Stimulated activated naive CD8-positive, alpha-beta T cell treated with anti-CD3 and anti-CD28 coated beads, Interleukin-15, Interleukin-2, amounts not matched to agents 100 U/mL and 50 U/mL, for 24 hours (primary cell): ENCODE measurements at regions not wholly inside any gene's neighbourhood (a gene's known extent, or its start where the extent isn't known, plus 50 kb on each side); places are given as distances from the start of the nearest gene placed in this dataset.
"Not testable (repeated sequence)": the region's sequence is repeated elsewhere in the genome, so short reads cannot be mapped to it uniquely, and the experiment has no call there.

Source experiments
- ATAC-seq: fragments of 150-1000 bp; cut with Tn5 transposase; one replicate; pipeline ENCODE4 v1.10.0; 2021
- DNase-seq: peaks from one replicate; pipeline ENCODE4 v3.0.0; 2021

DNA sequence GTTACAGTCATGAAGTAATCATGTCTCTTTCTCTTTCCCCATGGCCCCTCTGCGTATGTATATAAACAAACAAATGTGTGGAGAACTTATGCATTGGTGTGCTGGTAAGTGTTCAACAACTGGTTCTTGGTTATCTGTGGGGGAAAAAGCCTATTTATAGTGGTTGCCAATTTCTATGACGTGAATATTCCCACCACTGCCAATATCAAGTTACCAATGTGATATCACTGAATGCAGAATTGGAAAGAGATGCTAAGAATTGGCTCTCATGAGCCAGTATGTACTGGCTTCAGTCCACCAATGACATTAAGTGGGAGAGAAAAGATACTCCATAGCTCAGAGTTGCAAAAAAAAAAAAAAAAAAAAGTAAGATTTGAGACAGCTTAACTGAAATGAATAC is 399.7 kb downstream of the REEP3 start:
- no peak for DNase-seq
- no peak for ATAC-seq

DNA sequence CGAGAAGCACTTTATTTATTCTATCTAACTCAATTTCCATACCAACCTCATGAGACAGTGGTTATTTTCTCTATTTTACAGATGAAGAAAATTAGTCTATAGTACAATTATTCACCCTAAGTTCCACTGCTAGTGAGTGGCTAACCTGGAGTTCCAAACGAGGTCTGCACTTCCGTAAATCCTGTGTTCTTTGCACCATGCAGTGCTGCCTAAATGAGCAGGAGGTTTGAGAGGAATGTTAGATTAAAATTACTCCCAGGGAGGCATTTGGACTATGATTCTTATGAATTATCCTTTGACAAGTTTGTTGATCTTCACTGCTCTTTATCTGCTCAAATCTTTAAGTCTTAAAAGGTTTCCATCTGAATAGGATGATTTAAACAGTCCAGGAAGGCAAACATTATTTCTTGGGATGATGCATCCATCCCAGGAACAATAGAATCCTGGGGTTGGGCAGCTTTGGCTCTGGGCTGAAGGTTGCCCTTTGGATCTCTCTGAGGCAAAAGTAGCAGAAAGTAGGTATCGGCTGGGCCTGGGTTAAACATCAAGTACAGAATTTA is 400.8 kb downstream of the REEP3 start:
- ATAC-seq: no peak

DNA sequence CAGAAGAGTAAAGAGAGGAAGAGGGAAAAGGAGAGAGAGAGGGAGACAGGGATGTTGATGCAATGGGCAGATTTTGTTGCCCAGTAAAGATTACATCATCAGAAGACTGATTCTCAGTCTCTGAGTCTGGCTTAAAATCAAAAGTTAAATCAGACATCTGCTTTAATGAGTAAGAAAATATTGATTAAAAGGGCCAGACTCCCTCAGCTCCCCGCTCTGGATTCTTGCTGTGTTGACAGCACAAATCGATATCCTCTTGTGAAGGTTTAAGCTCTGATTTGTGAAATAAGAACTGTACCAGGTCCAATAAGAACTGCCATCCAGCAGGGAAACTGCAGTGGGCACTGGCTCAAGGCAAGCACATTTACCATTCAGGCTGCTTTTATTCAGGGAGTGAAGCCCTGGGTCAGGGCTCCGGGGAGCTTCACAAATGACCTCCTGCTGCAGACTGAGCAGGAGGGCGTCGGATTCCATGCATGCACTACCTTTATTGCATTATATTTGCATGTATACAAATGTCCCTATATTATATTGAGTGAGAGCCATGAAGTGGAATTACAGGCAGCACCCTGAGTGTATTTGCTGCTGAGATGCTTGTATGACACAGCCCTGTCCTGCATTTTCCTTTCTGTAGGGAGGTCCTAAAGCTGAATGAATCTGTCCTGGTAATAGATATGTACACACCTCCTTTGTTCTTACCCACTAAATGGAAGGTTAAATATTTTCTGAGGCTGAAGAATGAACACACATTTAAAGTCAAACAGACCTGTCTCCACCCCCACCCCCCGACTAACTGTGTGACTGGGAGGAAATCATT is 401.5 kb downstream of the REEP3 start:
- ATAC-seq: no peak
- DNase-seq: no peak

More for the DNA sequence above, 400.8 kb downstream of the REEP3 start:
- no peak for DNase-seq

DNA sequence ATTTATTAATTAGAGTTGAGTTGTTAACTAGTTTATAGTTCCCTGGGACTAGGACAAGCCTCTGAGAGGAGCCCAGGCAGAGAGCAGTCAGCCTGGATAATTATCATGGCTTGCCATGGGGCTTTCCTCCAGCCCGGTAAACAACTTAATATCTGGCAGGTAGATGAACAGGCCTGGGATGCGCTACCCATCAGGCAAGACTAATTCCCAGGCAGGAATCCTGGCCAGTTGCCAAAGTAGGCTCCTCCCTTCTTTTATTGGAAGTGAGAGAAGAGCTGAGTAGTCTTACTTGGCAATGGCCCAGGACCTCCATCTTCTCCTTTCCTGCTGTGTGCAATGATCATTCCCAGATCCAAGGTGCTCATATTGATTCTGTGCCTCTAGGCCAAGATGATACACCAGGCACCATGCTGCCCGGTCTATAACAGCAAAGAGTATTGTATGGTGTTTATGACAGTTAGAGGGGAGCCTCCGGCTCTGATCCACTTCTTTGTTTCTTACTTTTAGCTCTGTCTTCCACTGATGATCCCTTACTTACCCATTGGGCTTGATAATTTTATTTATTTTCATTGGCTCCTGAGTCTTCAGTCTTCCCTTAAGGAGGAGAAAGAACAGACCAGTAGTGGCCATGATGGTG is 408.7 kb downstream of the REEP3 start:
- no peak for ATAC-seq
- no peak for DNase-seq

DNA sequence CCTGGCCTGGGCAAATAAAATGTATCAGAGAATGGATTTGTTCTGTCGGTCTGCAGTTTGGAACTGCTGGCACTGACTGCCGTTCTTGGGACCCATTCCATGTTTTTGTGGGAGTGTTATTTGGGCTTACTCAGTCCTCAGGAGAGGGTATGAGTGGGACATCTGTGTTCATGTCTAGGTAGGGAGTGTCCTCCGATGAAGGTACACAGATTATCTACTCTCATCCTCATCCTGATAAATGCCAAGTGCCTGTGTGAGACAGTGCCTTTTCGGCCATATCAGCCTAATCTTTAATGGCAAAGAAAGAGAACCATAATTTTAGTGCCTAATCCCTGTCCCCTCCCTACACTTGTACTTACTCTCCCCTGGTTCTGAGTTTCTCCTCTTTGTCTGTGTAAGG is 409.4 kb downstream of the REEP3 start:
- DNase-seq (no peak), ATAC-seq (no peak)

DNA sequence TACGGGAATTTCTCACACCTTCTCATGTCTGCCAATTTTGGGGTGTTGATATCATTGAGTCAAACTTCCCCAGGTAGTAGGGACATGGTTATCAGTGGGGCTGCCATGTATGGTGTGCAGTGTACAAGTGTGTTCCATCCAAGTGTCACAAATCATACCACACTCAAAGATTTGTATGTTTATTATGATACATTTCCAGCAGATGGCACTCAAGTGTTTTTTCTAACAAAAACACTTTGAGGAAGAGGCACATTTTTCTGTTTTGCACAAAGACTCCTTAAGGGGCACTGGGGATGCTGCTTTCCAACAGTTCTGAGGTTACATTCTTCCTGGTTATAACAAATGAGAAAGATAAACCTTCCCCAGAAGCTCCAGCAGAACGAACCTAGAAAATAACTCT is 414.5 kb downstream of the REEP3 start:
- ATAC-seq (no peak), DNase-seq (no peak)

DNA sequence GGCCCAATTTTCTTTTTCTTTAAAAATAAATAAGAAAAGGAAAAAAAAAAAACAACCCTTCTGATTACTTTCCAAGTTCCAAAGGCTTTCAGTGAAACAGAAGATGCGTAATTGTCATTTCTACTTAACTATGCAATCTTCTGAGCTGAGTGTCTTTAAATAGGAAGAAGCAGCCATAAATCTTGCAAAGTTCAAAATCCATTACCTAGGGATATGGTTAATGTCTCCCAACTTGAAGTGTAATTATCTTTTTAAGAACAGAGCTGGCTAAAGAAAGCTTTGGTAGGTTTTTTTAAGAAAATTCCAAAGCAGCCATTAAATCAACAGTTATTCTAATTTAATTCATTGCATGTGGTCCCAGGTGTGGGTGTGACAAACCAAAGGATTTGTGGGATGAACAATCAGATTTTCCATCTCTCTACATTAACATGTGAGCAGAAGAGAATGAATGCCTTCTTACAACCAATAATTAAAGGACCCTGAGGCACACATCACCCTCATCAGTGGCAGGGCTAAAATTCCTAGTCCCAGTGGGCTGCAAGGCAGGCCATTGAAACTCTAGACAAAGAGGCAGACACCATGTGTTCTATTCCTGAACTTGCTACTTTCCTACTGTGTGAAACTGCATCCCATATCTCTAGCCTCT is 419.2 kb downstream of the REEP3 start:
- ATAC-seq: no peak
- no peak for DNase-seq

DNA sequence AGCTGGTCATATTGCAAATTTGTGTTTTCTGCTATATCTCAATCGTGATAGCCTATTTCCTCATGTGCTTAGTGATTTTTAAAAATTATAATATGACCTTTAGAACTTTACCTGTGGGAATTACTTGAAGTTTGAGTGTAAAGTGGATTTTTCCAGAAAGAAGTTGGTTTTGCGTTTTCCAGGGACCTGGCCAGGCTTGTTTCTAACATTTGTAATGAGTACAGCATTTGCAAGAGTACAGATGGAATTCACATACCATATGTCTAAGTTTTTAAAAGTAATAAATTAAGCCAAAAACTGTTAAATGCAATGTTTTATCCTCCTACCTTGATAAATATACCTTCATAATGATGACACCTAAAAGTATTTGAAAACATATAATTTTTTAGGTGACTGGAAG is 443.2 kb downstream of the REEP3 start:
- no peak for ATAC-seq

DNA sequence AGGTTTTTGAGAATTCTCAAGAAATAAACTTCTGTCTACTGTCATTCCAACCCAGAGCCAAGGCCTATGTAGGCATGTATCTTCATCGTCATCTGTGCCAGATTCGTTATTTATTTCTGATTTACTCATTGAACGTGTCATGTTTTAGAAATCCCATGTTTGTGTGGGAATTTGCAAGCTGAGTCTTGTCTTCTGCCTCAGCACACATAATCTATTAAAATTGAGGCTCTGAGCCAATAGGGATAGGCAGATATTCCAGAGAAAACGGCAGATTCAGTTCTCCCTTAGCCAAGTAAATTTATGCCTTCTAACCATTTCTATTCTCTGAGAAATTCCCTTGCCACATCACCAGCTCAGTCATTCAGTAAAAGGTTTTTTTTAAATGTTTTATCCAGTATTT is 444.6 kb downstream of the REEP3 start:
- DNase-seq: no peak
- no peak for ATAC-seq

More for the DNA sequence above, 443.2 kb downstream of the REEP3 start:
- no peak for DNase-seq

DNA sequence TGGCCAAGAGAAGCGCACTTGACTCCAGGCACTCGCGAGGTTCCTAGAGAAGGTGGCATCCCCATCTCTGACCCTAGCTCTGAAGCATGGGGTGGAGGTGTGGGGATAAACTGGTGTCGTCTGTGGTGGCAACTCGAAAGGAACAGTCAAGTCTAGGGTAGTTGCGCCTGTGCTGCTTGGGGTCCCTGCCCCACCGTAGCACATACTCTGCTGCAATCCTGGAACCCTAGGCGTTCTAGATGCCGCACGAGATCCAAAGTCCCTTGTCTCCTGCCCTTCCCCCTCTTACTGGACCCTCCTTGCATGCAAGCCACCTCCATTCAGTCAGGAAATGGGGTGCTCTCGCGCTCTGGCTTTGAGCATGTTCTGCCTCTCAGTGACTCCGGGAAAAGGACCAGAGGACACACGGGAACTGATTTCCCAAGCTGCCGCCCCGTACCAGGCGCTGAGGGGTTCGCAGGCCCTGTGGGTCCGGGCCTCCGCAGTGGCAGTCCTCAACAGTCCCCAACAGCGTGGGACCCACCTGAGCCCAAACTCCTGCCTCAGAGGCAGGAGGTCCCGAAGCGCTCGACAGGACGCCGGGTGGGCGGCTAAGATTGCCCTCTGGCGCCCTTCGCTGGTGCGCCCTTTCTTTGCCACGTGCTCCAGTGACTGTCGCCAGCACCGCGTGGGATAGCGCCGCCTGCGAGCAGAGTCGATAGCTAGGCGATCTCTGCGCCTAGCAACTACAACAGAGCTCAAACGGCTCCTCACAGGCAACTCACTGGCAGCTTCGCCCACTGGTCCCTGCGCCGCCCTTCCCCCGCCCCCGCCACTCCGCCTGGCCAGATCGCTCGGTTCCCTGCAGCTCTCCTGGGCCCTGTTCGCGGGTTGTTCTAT is 452.0 kb downstream of the REEP3 start:
- DNase-seq: no peak
- ATAC-seq: no peak

DNA sequence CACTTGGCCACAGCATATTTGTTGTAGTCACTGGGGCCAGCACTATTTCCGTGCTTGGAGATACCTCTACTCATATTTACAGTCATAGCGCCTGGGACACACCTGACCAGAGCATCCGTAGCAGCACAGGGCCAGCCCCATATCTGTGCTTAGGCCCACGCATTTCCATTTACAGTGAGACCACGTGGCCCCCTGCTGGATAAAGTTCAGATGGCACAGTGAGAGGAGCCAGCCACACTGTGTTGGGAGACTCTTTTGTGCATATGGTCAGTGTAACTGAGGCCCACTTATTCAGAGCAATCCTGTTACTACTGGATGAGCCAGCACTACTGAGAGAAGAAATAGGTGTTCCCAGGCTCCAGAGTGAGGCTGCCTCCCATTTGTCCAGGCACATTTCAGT is 455.3 kb downstream of the REEP3 start:
- DNase-seq: peak; percentile 51
- ATAC-seq: peak; percentile 68

DNA sequence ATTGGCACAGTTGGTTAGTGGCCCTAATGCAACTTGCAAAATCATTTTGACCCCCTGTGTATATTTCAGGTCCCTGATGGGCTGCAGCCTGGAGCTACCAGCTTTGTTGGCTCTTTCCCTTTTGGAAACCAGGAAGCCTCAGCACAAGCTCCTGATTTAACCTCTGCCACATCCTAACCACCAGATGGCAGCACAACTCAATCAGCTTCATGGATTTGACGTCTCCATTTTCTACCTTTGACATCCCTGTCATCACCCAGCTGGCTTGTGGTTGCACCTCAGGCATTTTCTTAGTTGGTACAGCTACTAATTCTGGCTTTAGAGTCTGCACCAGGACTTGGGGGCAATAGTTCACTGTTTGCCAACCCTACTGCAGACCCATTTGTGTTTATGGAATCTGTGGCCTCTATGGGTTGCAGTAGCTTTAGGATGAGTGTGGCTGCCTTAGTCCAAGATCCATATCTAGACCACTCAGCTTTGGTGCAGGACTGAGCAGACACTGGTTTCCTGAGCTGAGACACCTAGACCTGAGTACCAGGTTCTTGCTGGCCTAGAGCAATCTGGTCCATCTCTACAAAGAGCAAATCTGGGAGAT is 456.2 kb downstream of the REEP3 start:
- DNase-seq (peak; percentile 23), ATAC-seq (peak; percentile 17)

DNA sequence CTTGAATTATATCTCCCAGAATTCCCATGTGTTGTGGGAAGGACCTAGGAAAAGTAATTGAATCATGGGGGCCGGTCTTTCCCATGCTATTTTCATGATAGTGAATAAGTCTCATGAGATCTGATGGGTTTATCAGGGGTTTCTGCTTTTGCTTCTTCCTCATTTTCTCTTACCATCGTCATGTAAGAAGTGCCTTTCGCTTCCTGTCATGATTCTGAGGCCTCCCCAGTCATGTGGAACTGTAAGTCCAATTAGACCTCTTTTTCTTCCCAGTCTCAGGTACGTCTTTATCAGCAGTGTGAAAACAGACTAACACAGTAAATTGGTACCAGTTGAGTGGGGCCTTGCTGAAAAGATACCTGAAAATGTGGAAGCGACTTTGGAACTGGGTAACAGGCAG is 459.7 kb downstream of the REEP3 start:
- not testable (repeated sequence) for DNase-seq, ATAC-seq

DNA sequence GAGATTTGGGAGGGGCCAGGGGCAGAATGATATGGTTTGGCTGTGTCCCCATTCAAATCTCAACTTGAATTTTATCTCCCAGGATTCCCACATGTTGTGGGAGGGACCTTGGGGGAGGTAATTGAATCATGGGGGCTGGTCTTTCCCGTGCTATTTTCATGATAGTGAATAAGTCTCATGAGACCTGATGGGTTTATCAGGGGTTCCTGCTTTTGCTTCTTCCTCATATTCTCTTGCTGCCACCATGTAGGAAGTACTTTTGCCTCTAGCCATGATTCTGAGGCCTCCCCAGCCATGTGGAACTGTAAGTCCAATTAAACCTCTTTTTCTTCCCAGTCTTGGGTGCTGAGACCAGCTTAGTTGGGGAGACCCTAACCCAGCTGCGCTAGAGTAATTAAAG is 462.9 kb downstream of the REEP3 start:
- not testable (repeated sequence) for DNase-seq, ATAC-seq

DNA sequence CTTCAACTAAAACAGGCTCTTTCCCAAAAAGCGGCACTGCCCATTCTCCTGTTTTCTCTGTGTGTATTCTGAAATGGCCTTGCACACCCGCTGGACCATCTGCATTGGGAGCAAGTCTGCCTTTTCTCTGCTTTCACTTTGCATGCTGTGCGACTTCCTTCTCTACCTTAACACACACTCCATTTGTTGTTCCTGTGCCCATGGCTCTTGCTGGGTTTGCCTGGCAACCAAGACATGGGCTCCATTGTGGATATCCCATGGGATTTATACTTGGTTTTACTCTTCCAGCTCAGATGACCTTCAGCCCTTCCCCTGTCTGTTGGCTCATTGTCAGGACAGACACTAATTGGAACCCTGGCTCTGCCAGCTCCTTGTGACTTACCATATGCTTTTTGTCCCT is 465.3 kb downstream of the REEP3 start:
- ATAC-seq: no peak
- DNase-seq: no peak

DNA sequence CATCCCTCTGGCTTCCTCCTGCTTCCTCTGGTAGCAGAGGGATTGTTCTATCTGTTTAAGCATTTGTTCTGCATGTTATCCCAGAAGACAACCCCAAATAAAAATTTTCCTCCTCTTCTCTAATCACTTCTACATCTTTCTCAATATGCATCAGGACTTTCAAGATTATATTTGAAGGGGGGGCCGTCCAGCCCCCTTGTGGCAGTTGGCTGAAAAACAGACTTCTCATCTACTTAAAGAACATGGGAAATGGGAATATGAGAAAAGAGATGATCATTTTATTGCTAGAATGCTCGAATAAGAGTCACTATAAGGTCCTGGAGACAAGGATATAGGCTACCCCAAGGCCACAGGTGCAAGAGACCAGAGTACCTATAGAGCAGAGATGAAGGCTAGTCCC is 466.0 kb downstream of the REEP3 start:
- DNase-seq: no peak
- ATAC-seq: no peak

DNA sequence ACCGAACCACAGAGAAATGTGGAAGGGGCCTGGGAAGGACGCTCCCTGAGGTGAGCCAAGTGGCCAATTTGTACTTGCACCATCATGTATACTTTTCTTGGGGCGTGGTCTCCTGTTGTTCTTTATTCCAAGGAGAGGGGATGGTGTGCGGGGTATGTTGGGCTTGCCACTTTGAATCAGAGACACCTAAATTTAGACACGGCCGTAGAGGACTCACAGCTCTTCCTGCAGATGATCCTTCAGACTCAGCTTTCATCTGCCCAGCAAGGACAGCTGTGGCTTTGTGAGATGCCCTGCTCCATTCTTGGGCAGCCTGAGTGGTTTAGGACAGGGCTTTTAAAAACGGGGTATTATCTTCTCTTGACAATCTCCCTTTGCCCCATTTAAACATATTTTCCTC is 473.2 kb downstream of the REEP3 start:
- DNase-seq (no peak), ATAC-seq (no peak)

DNA sequence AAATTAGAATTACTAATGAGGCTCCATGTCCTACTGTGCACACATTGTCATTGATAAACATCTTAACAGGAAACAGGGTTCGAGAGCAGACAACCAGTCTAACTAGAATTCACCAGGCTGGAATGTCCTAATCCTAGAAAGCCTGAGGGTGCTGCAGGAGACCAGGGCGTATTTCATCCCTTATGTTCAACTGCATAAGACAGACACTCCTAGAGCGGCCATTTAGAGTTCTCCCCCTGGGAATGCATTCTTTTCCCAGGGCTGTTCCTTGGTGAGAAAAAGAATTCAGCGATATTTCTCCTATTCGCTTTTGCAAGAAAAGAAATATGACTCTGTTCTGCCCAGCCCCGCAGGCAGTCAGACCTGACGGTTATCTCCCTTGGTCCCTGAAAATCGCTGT is 486.0 kb downstream of the REEP3 start:
- ATAC-seq: no peak
- DNase-seq: no peak

DNA sequence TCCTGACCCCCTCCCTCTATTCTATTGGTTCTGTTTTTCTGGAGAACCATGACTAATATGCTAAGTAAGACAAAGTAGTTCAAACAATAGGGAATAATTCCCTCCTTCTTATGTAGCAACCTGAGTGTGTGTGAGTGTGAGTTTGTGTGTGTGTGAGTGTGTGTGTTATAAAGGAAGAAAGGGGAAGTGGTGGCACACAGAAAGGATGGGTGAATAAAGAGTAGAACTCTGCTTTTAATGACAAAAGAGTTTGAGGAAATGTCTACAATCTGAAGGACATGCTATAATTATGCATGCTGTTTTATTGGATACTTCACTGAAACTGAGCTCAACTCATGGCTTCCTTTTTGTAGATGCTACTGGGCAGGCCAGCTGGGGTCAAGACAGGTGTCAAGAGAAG is 489.5 kb downstream of the REEP3 start:
- ATAC-seq: no peak
- no peak for DNase-seq

DNA sequence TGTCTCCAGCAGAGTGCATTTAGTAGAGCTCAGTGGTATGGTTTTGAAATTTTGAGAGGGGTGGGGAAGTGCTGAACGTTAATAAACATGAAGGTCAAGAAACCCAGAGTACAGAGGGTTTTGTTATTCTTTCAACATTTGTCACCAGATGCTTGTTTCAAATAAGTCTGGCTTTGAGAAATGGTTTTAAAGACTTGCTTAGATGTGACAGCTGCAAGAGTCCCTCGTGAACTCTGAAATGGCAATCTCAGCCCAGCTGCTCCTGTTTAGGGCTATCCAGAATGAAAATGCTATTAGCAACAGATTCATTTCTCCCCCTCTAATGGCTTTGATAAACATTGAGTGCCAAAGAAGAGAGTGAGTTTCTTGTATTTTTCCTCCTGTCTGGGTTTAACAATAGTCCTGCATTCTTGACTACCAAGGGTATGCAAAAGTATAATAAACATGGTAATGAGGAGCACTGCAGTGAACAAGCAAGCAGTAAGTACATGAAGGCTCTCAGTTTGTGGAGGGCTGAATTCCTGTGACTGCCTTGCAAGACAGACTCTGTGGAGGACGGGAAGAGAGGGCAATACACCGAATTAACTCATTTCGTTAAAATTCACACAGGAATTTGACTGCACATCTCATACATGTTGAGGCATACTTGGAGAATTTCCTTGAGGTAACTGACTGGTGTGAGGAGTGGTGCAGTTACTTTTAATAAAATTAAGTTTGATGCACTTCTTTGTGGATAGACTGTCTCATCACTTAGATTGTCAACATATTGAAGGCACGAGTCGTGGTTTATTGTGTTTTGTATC is 490.9 kb downstream of the REEP3 start:
- DNase-seq (no peak), ATAC-seq (no peak)

DNA sequence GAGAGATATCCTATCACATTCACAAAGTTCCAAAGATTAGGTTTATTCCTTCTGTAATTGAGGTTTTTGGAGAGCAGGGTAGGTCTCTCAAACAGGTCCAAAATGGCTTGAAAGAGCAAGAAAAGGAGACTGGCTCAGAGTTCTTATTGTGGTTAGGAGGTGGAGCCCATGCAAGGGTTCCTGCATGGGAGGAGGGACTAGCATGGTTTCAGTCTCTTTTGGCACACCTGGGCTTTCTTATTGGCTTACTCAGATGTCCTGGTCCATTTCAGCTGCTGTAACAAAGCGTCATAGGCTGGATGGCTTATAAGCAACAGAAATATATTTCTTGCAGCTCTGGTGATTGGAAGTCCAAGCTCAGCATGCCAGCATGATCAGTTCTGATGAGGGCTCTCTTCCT is 493.1 kb downstream of the REEP3 start:
- DNase-seq: no peak
- no peak for ATAC-seq
